ENCODE measurements at regions not wholly inside any gene's neighbourhood (a gene's known extent, or its start where the extent isn't known, plus 50 kb on each side); places are given as distances from the start of the nearest gene placed in this dataset.

GRCh38 chr1:115139381-115139780 is 50.1 kb upstream of the TSPAN2 start:
- no peak for DNase-seq

All from OCI-M1 (cell line).